ENCODE measurements at regions not wholly inside any gene's neighbourhood (a gene's known extent, or its start where the extent isn't known, plus 50 kb on each side); places are given as distances from the start of the nearest gene placed in this dataset.

DNA sequence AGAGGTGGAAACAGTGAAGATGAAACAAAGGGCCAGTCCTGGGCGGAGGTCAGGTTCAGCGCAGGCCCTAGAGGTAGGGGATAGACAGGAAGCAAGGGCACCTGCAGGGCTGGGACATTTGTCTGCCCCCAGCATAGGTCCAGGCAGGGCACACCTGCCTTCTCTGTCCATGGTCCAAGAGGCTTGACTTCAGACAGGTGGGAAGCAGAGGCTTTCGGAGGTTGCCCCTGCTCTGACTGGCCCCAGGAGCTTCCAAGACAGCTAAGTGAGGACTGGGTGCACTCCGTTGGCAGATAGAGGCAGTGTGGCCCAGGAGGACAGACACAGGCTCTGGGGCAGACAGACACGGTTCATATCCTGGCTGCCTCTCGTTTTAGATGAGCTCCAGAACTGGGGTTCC is 71.6 kb upstream of the GRB10 start:
- H3K36me3 Mint-ChIP-seq (ENCODE audit: insufficient read depth, unreplicated experiment) = no peaks in the 10 kb centered on the region

DNA sequence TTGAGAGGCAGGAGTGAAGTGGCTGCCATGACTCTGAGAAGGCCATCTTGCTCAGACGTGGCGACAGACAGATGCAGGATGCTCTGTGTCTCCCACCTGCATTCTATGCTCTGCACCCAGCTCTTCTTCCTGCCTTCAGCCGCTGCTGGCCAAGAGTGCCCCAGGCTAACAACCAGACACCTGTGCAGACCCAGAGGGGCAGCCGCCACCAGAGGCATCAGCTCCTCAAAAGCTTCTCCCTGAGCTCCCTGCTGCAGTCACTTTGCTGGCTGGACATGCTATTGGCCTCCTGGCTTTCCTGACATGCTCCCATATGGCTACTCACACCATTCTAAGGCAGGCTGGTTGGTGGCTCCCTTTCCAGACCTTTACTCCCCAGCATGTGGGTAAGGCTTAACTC is 70.6 kb upstream of the GRB10 start:
- no peak for DNase-seq (ENCODE audit: unreplicated experiment)
- intact Hi-C loops (cut with micrococcal nuclease) = no loop called here
- no peaks in the 10 kb centered on the region for H3K36me3 Mint-ChIP-seq (ENCODE audit: insufficient read depth, unreplicated experiment)
- CTCF ChIA-PET = no interaction called here
- POLR2A ChIA-PET = no interaction called here
- H3K27ac Mint-ChIP-seq (ENCODE audit: low read depth, unreplicated experiment) = no peak overlapping the region
- H3K4me1 Mint-ChIP-seq (ENCODE audit: insufficient read depth, unreplicated experiment) = no peaks in the 10 kb centered on the region
- TF ChIP-seq CTCF (IDR thresholded peaks at IDR 0.05; ENCODE audit: unreplicated experiment) = no peak
- no TSS peak for BruUV-seq (replicated peaks)
- H3K9me3 Mint-ChIP-seq (ENCODE audit: unreplicated experiment) = no peaks in the 10 kb centered on the region
- H3K4me3 Mint-ChIP-seq (ENCODE audit: unreplicated experiment) = no peak overlapping the region
- no peaks in the 10 kb centered on the region for H3K27me3 Mint-ChIP-seq (ENCODE audit: insufficient read depth, unreplicated experiment)

More for the DNA sequence above, 71.6 kb upstream of the GRB10 start:
- ChIA-PET POLR2A (no interaction called here), CTCF (no interaction called here)
- Mint-ChIP-seq H3K4me3 (ENCODE audit: unreplicated experiment) (no peak overlapping the region), H3K9me3 (ENCODE audit: unreplicated experiment) (no peaks in the 10 kb centered on the region), H3K27ac (ENCODE audit: low read depth, unreplicated experiment) (no peak overlapping the region), H3K4me1 (ENCODE audit: insufficient read depth, unreplicated experiment) (no peaks in the 10 kb centered on the region), H3K27me3 (ENCODE audit: insufficient read depth, unreplicated experiment) (no peaks in the 10 kb centered on the region)
- intact Hi-C loops (cut with micrococcal nuclease) = no loop called here
- TF ChIP-seq CTCF (IDR thresholded peaks at IDR 0.05; ENCODE audit: unreplicated experiment) = no peak
- no TSS peak for BruUV-seq (replicated peaks)
- no peak for DNase-seq (ENCODE audit: unreplicated experiment)

- Mint-ChIP-seq H3K4me3 (ENCODE audit: unreplicated experiment) (no peak overlapping the region), H3K9me3 (ENCODE audit: unreplicated experiment) (no peaks in the 10 kb centered on the region), H3K27ac (ENCODE audit: low read depth, unreplicated experiment) (no peak overlapping the region), H3K4me1 (ENCODE audit: insufficient read depth, unreplicated experiment) (no peaks in the 10 kb centered on the region), H3K27me3 (ENCODE audit: insufficient read depth, unreplicated experiment) (no peaks in the 10 kb centered on the region), H3K36me3 (ENCODE audit: insufficient read depth, unreplicated experiment) (no peaks in the 10 kb centered on the region)
- TF ChIP-seq CTCF (IDR thresholded peaks at IDR 0.05; ENCODE audit: unreplicated experiment) = no peak
- no peak for DNase-seq (ENCODE audit: unreplicated experiment)
- intact Hi-C loops (cut with micrococcal nuclease) = no loop called here
- BruUV-seq (replicated peaks) = no TSS peak
- ChIA-PET CTCF (no interaction called here), POLR2A (no interaction called here)
These were observed 70.2 kb upstream of the GRB10 start for GRCh38 chr7:50852901-50853300.

- Mint-ChIP-seq H3K4me1 (ENCODE audit: insufficient read depth, unreplicated experiment) (no peaks in the 10 kb centered on the region), H3K4me3 (ENCODE audit: unreplicated experiment) (no peak overlapping the region), H3K27me3 (ENCODE audit: insufficient read depth, unreplicated experiment) (no peaks in the 10 kb centered on the region), H3K36me3 (ENCODE audit: insufficient read depth, unreplicated experiment) (no peaks in the 10 kb centered on the region), H3K9me3 (ENCODE audit: unreplicated experiment) (no peaks in the 10 kb centered on the region), H3K27ac (ENCODE audit: low read depth, unreplicated experiment) (no peak overlapping the region)
- POLR2A ChIA-PET = no interaction called here
- CTCF ChIA-PET = interaction anchor here (0.9 kb wide), 1 partner anchor 13 kb away, joined by 4 read pairs; no protein-coding TSS in a partner anchor
- DNase-seq (ENCODE audit: unreplicated experiment) = no peak
- BruUV-seq (replicated peaks) = no TSS peak
- intact Hi-C loops (cut with micrococcal nuclease) = no loop called here
- no peak for TF ChIP-seq CTCF (IDR thresholded peaks at IDR 0.05; ENCODE audit: unreplicated experiment)
These were observed 69.2 kb upstream of the GRB10 start for GRCh38 chr7:50851891-50852290.
